A549 (cell line): ENCODE measurements at regions not wholly inside any gene's neighbourhood (a gene's known extent, or its start where the extent isn't known, plus 50 kb on each side); places are given as distances from the start of the nearest gene placed in this dataset.
A peak's percentile ranks its signal among the peaks of the same experiment; 100 is the strongest.

ENCODE experiments used
- CTCF ChIP-seq: fragments of >200 bp; sonication (Bioruptor Twin); formaldehyde crosslinking; IDR thresholded peaks from 3 replicates; pipeline ENCODE4 v1.5.1; 2016
- FOXS1 ChIP-seq: fragments of 250-450 bp; sonication (Bioruptor Pico); IDR thresholded peaks from 2 replicates; pipeline ENCODE4 v1.5.0; 2020; ENCODE audit warnings: mild to moderate bottlenecking, moderate library complexity
- HOXA7 ChIP-seq: fragments of 250-450 bp; sonication (Bioruptor Pico); IDR thresholded peaks from 2 replicates; pipeline ENCODE4 v1.5.0; 2020; ENCODE audit warnings: mild to moderate bottlenecking, moderate library complexity
- MYC ChIP-seq: IDR thresholded peaks from 2 replicates; pipeline ENCODE4 v1.6.1; 2012; ENCODE audit warnings: mild to moderate bottlenecking, inconsistent platforms, low read length, improper control_type of control experiment, borderline replicate concordance
- POLR2A ChIP-seq: IDR thresholded peaks from 2 replicates; pipeline ENCODE4 v1.6.1; 2012; ENCODE audit warnings: mild to moderate bottlenecking, low read length
- RAD21 ChIP-seq, 2 experiments: fragments of >200 bp in 1 of 2; sonication (Bioruptor Twin) in 1 of 2; formaldehyde crosslinking in 1 of 2; IDR thresholded peaks in 1 of 2; conservative IDR thresholded peaks in 1 of 2; 2 replicates in 1 of 2; 3 replicates in 1 of 2; pipeline ENCODE4 v1.6.1; 2012 to 2018; ENCODE audit warnings: inconsistent platforms in 1 of 2

- no peak for TF ChIP-seq POLR2A
- no peak; the same call in 1 of the 3 replicates for TF ChIP-seq CTCF
- no peak for TF ChIP-seq HOXA7
- TF ChIP-seq RAD21 (conservative IDR thresholded peaks at IDR 0.05 in 1 of 2, IDR thresholded peaks at IDR 0.05 in 1 of 2) = peak in 1 of 2 experiments; percentile 46; a peak in 2 of 5 replicates
- TF ChIP-seq FOXS1 (CRISPR knock-in tag) = no peak
- no peak for TF ChIP-seq MYC
Observed at GRCh38 chr7:130896051-130896881, 162.3 kb upstream of the KLF14 start.
